Endothelial cell of hepatic sinusoid (primary cell): ENCODE measurements at regions not wholly inside any gene's neighbourhood (a gene's known extent, or its start where the extent isn't known, plus 50 kb on each side); places are given as distances from the start of the nearest gene placed in this dataset.

ENCODE experiments used
- in situ Hi-C: cut with HindIII; loops from 2 replicates; pipeline ENCODE4 v1.10.0; 2017; ENCODE audit warnings: low sequenced_read_pairs

- in situ Hi-C loops: loop anchor here (5.0 kb wide), 1 partner anchor 90 kb away; the partner anchor contains the start of gene SHLD1
Measured at GRCh38 chr20:5662769-5663168, 52.0 kb upstream of the GPCPD1 start.

DNA sequence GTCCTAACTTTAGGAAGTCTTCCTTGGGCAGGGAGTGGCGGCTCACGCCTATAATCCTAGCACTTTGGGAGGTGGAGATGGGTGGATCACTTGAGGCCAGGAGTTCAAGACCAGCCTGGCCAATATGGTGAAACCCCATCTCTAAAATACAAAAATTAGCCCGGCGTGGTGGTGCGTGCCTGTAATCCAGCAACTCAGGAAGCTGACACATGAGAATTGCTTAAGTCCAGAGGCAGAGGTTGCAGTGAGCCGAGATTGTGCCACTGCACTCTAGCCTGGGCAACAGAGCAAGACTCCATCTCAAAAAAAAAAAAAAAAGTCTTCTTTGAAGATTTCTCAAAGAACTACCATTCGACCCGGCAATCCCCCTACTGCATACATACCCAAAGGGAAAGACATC lies 50.0 kb upstream of the GPCPD1 start:
- in situ Hi-C loops: loop anchor here (5.0 kb wide), 1 partner anchor 92 kb away; the partner anchor contains the start of gene SHLD1
